ENCODE measurements at regions not wholly inside any gene's neighbourhood (a gene's known extent, or its start where the extent isn't known, plus 50 kb on each side); places are given as distances from the start of the nearest gene placed in this dataset.
"Not testable (repeated sequence)": the region's sequence is repeated elsewhere in the genome, so short reads cannot be mapped to it uniquely, and the experiment has no call there.

DNA sequence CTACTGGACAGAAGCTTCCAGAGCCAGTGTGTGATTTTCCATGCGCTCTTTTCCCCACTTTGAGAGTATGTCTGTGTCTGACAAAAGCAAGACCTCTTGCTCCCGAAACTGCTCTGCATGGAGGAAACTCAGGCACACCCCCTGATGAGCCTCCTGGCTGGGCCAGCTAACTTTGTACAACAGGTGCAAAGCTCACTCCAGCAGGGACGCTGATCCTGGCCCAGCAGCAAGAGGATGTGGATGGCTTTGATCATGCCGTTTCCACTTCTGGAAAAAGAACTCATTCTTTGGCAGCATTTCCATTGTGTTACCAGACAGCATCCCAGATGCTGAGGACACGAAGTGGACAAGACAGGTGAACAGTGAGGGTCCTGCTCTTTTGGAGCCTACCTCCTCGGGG, 103.1 kb downstream of the TLR5 start:
- no peak for DNase-seq
- H3K27ac ChIP-seq = no peak overlapping the region
- intact Hi-C loops (cut with DNase I; ENCODE audit: low total_unique reads) (no loop called here), in situ Hi-C loops (cut with MboI; ENCODE audit: low sequenced_read_pairs in 4 of 4) (no loop called here)
- no peaks in the 10 kb centered on the region for H3K27me3 ChIP-seq
- H3K4me3 ChIP-seq = no peak overlapping the region
- H3K4me1 ChIP-seq = no peaks in the 10 kb centered on the region
- ATAC-seq = no peak
- no peaks in the 10 kb centered on the region for H3K9me3 ChIP-seq
- TF ChIP-seq POLR2A (IDR thresholded peaks at IDR 0.05) (no peak), CTCF (IDR thresholded peaks at IDR 0.05 in 4 of 5, conservative IDR thresholded peaks at IDR 0.05 in 1 of 5) (no peak)
- H3K36me3 ChIP-seq = no peaks in the 10 kb centered on the region

GRCh38 chr1:223041481-223041880, 101.6 kb downstream of the TLR5 start:
- Histone ChIP-seq H3K4me3 (no peak overlapping the region), H3K27me3 (no peaks in the 10 kb centered on the region), H3K4me1 (no peaks in the 10 kb centered on the region), H3K27ac (no peak overlapping the region), H3K9me3 (no peaks in the 10 kb centered on the region), H3K36me3 (no peaks in the 10 kb centered on the region)
- ATAC-seq (no peak), DNase-seq (no peak)
- intact Hi-C loops (cut with DNase I; ENCODE audit: low total_unique reads) (no loop called here), in situ Hi-C loops (cut with MboI; ENCODE audit: low sequenced_read_pairs in 4 of 4) (no loop called here)
- TF ChIP-seq POLR2A (IDR thresholded peaks at IDR 0.05) = no peak
- no peak for TF ChIP-seq CTCF (IDR thresholded peaks at IDR 0.05 in 4 of 5, conservative IDR thresholded peaks at IDR 0.05 in 1 of 5)

- H3K27me3 ChIP-seq = no peaks in the 10 kb centered on the region
- no peak overlapping the region for H3K4me3 ChIP-seq
- TF ChIP-seq CTCF (IDR thresholded peaks at IDR 0.05 in 4 of 5, conservative IDR thresholded peaks at IDR 0.05 in 1 of 5) = no peak
- no peak for TF ChIP-seq POLR2A (IDR thresholded peaks at IDR 0.05)
- intact Hi-C loops (cut with DNase I; ENCODE audit: low total_unique reads) = no loop called here
- H3K36me3 ChIP-seq = no peaks in the 10 kb centered on the region
- ATAC-seq (no peak), DNase-seq (no peak)
- no peak overlapping the region for H3K27ac ChIP-seq
- in situ Hi-C loops (cut with MboI; ENCODE audit: low sequenced_read_pairs in 4 of 4) = no loop called here
- H3K9me3 ChIP-seq = no peaks in the 10 kb centered on the region
- H3K4me1 ChIP-seq = no peaks in the 10 kb centered on the region
Measured at GRCh38 chr1:223045164-223045957, 97.7 kb downstream of the TLR5 start.

DNA sequence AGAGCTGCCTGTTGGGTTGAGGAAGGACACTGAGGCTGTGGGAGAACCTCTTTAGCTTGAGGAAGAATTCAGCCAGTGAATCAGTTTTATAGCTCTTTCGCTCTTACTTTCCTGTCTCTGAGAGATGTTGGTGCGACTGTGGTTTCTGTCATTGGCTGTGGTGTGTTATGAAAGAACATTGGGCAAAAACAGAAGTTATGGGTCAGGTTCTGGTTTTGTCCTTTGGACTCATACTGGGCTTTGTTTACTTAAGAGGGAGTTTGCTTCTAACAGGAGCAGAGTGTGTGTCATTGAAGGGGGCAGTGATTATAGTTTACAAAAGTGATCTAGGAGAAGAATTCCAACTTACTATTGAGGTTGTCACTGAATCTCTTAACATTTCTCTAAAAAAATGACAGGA, 97.0 kb downstream of the TLR5 start:
- intact Hi-C loops (cut with DNase I; ENCODE audit: low total_unique reads) (no loop called here), in situ Hi-C loops (cut with MboI; ENCODE audit: low sequenced_read_pairs in 4 of 4) (no loop called here)
- Histone ChIP-seq H3K27ac (no peak overlapping the region), H3K4me1 (no peaks in the 10 kb centered on the region), H3K9me3 (no peaks in the 10 kb centered on the region), H3K4me3 (no peak overlapping the region), H3K27me3 (no peaks in the 10 kb centered on the region), H3K36me3 (no peaks in the 10 kb centered on the region)
- ATAC-seq (no peak), DNase-seq (no peak)
- TF ChIP-seq POLR2A (IDR thresholded peaks at IDR 0.05) (no peak), CTCF (IDR thresholded peaks at IDR 0.05 in 4 of 5, conservative IDR thresholded peaks at IDR 0.05 in 1 of 5) (no peak)

DNA sequence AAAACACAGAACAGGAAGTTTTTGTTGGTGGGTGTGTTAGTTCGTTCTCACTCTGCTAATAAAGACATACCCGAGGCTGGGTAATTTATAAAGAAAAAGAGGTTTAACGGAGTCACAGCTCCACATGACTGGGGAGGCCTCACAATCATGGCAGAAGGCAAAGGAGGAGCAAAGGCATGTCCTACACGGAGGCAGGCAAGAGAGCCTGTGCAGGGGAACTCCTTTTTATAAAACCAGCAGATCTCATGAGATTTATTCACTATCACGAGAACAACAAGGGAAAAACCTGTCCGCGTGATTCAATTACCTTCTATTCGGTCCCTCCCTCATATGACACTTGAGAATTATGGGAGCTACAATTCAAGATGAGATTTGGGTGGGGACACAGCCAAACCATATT, 96.6 kb downstream of the TLR5 start:
- intact Hi-C loops (cut with DNase I; ENCODE audit: low total_unique reads); ATAC-seq; H3K27ac ChIP-seq; DNase-seq; H3K4me1 ChIP-seq; H3K9me3 ChIP-seq; in situ Hi-C loops (cut with MboI; ENCODE audit: low sequenced_read_pairs in 4 of 4); H3K4me3 ChIP-seq; H3K27me3 ChIP-seq; H3K36me3 ChIP-seq: not testable (repeated sequence)

Data from gastrocnemius medialis (tissue), 4 donors.